Inflammatory macrophage treated with lipopolysaccharide for 4 hours (primary cell): ENCODE measurements at regions not wholly inside any gene's neighbourhood (a gene's known extent, or its start where the extent isn't known, plus 50 kb on each side); places are given as distances from the start of the nearest gene placed in this dataset.
A peak's percentile ranks its signal among the peaks of the same experiment; 100 is the strongest.

ENCODE experiments used
- DNase-seq: peaks from one replicate; pipeline ENCODE4 v3.0.0-alpha.2; 2020

DNA sequence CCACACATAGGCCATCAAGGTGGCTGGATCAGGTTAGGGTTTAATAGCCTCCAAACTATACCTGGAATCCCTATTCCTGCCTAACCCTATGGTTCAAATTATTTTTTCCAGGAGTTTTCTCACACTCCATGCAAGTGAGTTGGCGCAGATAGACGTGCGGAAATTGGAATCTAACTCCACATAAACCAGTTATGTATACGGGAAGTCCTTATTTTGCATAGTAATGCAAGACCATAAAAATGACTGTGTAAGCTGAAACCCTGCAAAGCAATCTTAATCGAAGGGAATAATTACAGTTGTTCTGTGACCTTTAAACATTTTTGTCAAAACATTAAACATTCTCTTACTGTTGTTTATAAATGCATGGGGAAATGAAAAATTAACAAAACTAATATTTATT lies 200.1 kb upstream of the SIX2 start:
- DNase-seq = no peak

DNA sequence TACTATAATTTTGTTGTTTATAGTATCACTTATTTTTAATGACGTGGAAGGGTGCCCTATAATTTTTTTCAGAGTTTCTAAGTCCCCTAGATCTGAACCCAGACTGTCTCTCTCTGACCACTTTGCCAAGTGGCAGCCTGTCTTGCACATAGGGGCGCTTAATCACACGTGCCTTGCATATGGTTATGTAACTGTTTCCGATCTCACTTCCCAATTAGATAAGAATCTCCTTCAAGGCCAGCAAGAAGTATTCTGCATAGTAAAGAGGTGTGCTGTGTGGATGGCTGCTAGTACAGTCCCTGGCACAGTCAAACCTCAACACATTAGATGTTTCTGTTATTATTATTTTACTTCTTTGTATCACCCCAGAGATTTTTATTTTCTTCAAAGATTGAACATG lies 197.8 kb upstream of the SIX2 start:
- DNase-seq = no peak

DNA sequence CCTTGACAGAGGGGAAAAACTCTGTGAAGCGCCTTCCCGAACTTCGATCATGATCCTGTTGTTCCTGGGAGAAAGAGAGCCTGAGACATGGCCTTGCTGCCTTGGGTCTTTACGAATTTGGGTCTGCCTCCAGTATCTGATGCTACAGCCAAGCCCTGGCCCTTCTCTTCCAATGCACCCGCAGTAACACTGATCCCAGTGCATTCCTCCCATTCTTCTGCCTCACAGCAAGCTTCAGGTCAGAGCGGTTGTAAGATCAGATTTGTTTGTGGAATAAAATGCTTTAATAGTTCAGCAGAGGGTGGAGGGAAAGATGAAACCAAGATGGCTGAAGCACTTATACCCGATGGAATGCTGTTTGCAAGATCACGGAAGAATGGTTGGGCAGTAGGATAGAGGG lies 196.7 kb upstream of the SIX2 start:
- DNase-seq = no peak

- DNase-seq = no peak
These were observed 196.2 kb upstream of the SIX2 start for GRCh38 chr2:45205480-45205879.

GRCh38 chr2:45203400-45203799 lies 194.1 kb upstream of the SIX2 start:
- no peak for DNase-seq

DNA sequence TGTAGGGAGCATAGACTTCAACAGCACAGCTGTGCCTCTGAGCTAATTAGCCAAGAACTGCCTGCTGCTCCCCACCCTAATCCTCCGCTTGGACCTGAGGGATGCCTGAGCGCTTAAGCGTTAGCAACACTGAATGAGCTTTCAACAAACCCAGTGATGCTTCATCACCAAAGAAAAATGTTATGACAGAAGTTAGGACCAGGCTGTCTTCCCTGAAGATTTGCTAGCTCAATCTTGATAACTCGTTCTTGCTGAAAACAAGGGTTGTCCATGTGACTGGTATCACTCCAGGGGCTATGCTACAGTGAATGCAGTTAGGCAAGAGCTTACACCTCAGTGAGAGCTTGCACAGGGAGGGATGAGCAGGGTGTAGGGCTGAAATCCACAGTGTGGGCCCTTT lies 190.7 kb upstream of the SIX2 start:
- DNase-seq = no peak

GRCh38 chr2:45195916-45196315 lies 186.7 kb upstream of the SIX2 start:
- DNase-seq = no peak

DNA sequence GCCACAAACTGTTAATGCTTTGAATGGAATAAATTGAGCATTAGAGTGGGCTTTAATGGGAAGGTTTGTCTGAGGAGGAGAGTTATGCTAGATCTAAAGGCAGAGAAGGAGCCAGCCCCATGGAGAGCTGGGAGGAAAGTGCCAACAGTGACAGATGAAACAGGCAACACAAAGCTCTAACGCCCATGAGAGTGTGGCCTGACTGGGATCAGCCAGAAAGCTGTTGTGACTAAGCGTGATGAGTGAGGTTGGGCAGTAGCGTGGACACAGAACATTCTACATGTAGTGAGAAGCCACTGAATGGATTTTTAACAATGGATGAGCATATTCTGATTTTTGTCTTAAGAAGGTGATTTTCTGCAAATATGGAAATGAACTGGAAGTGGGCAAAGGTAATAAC lies 185.3 kb upstream of the SIX2 start:
- no peak for DNase-seq

- DNase-seq = no peak
These were observed 184.3 kb upstream of the SIX2 start for GRCh38 chr2:45193581-45193980.

DNA sequence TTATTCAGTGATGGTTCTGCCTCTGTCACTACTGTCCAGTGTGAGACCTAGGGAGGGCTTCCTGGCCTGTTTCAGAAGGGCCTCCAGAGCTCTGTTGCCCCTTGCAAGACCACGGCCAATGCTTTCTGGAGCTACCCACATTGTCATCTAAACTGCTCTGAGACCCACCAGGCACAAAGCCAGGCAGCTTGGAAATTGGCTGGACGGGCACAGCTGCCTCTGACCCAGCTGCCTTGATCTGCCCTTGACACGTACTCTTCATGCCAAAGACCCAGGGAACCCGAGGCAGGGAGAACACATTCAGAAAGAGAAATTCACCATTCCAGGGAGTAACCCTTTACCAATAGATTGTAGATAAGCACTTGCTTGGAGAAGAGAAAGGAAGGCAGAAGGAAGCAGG lies 183.7 kb upstream of the SIX2 start:
- no peak for DNase-seq

GRCh38 chr2:45192481-45192880 lies 183.2 kb upstream of the SIX2 start:
- DNase-seq = no peak

DNA sequence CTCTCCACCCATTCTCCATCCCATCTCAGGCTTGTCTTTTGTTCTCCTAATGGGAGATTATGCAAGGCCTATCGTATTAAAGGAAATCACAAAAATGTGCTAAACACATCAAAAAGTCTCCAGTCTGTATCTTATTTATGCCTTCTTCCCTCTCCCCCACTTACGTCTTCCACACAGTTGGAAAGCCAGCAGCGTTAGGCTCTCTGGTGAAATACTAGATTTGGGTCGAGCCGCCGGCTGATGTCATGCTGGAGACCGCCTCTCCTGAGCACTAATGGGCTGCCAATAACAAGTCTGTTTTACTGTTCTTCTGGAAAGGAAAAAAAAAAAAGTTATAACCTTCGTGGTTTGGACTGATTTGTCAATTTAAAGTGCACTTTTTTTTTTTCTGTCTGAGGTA lies 182.7 kb upstream of the SIX2 start:
- DNase-seq = no peak

DNA sequence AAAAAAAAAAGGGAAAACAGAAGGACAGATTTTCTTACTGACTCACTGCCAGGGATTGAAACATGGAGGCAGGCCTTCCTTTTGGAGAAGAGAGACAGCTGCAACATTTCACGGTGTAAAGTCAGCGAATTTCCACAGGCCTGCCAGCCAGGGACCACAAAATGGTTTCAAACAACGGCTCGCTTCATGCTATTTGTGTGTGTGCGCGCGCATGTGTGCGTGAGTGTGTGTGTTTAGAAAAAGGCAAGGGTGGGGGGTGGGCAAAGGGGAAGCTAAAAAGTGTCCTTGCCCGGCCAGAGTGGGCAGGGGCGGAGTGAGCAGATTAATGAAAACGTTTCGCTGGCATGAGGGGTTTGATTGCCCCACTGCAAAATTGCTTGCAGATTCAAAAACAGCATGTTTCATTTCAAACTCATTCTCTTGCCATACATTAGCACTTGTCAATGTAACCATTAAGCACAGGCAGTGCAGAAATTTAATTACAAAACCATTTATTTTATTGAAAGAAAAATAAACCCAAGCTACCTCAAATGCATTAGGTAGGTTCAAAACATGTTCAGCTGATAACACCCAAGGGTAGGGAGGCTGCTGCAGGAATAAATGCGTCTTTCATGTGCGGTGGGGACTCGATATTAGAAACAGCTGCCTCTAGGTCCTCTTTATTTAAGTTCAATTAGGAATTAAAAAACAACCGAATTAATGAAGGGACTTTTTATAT lies 182.1 kb upstream of the SIX2 start:
- DNase-seq = no peak

- DNase-seq = no peak
These were observed 181.3 kb upstream of the SIX2 start for GRCh38 chr2:45190481-45190942.

DNA sequence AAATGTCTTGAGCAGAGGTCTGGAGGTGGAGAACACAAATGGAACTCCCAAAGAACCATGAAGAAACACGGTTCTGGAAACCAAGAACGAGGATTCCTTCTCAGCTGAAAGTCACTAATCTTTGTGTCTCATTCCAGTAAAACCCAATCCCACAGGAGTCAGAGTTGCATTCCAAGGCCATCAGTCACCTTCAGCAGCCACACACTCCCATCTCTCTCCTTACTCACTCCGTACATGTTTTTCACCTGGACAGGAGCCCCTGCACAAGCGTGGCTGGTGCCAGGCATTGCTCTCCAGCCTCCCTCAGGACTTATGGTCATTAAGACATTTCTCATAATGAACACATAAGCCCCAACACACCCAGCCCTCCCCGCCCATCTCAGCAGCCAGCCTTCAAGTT lies 175.4 kb upstream of the SIX2 start:
- no peak for DNase-seq

DNA sequence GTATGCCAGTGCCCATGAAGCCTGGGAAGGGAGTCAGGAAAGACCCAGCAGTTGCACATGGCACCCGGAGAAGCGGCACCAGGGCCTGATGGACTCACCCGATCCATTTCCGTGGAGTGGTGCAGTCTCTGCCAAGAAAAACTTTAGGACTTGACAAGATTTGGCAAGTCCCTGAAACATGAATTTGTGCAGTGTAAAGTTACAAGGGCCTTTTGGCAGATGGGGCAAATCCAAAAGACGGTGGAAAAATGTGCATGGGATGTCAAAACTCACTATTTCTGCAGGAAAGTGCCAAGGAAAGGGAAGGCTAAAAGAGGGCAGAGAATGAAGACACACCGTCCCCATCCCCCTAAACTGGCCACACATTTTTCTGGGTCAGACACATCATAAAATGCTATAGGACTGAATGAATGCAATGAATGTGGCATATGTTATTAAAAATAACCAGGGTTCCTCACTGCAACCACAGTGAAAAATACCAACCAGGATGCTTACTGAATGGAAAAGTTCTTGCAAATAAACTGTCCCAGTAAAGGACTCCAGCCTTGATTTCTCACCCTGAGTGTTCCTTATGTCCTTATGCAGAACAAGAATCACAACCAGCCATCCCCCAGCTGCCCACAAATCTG lies 173.5 kb upstream of the SIX2 start:
- DNase-seq = no peak

DNA sequence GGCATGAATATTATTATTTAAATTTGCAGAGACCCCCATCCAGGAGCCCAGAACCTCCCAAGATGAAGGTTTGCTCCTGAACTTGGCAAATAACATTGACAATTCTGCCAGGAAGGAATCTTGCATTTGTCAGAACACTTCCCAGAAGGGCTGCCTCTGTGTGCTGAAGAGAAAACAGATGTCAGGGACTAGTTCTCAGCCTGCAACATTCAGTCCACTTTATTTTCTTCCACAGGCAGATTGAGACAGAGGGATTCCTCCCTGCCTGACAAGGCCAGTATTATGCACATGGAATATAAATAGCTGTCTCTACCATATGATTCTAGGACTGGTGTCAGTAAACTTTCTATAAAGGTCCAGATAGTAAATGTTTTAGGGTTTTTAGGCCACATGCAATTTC lies 171.5 kb upstream of the SIX2 start:
- no peak for DNase-seq

DNA sequence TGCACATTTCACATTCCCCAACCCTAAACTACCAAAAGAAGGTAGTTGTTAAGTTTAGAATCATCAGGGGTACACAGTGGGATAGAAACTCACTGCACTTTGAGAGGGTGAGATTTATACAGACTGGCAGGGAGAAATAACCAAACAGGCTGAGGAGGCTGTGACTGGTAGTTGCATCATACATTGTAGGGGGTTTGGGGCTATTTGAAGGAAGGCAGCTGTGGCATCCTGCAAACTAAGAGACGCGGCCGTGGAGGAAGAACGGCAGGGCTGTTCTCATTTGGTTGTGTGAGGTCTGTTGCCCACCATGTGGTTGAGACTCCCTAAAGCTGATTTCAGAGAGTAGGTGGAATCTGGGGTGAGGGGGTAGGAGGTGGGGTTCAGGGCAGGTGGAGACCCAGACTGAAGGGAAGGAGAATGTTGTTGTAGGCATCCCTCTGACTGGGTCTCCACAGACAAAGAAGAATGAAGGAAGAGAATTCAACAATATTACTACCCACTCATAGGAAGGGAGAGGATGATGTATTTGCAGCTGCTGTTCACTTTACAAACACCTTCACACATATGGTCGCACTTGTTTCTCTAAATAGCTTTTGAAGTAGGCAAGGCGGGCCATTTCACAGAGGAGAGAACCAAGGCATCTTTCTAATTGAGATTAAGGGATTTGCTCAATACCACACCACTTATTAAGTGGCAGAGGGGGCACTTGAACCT lies 170.9 kb upstream of the SIX2 start:
- no peak for DNase-seq

- DNase-seq = no peak
These were observed 169.6 kb upstream of the SIX2 start for GRCh38 chr2:45178854-45179253.

DNA sequence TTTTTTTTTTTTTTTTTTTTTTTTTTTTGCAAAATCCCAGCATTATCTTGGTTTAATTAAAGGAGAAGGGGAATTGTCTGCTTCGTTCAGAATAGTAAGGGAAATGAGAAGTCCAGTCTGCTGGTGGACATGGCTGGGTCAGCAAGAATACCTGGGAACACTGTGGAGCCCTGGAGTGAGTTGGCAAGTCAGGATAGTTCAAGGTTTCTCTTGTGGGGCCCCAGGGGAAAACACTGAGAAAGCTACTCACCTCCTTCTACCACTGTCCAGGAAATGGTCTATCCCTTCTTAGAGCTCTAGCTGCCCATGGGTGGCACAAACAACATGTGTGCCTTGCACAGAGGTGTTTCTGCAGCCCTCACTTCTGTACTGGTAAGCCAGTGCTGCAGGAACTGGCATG lies 169.1 kb upstream of the SIX2 start:
- no peak for DNase-seq

GRCh38 chr2:45177870-45178269 lies 168.6 kb upstream of the SIX2 start:
- DNase-seq = peak; percentile 4

- no peak for DNase-seq
These were observed 167.1 kb upstream of the SIX2 start for GRCh38 chr2:45176390-45176789.

DNA sequence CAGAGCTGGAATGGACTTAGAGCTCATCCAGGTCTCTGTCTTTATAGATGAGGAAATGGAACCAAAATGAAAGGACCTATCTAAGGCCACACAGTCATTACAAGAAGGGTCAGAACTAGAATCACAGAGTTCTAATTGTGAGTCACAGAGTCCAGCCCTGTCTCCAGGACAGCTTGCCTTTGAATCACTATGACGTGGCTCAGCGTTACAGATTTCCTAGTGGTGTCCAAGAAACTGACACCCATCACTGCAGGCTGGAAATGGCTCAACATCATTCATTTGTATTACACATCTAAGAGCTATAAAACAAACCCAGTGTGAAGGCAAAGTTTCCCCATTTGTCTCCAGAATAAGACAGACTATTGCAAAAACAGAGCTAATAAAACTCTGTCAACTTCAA lies 164.3 kb upstream of the SIX2 start:
- peak; percentile 1 for DNase-seq

DNA sequence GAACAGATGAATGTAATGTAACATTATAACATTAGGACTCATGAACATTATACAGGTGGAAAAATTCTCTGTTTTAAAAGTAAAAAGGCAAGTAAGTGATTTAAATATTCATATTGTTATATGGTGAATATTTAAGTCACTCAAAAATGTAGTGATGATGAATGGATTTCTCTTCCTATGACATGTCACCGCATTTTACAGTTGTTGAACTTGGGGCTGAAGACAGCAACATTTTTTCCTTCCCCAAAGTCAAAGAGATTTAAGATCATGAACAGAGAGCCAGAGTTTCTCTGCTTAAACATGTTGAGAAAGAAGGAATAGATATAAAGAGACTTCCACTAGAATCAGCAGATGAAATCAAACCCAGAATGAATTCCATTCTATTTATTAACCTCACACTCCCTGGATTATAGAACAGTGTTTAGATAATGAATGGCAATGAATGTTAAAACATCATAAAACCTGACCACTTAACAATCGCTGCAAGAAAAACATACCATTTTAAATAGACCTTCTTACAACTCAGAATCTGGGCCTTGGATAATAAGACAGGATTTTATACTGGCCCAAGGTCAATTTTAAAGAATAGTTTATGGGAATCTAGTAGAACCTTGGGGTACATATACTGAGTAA lies 163.6 kb upstream of the SIX2 start:
- no peak for DNase-seq
